ENCODE measurements at regions not wholly inside any gene's neighbourhood (a gene's known extent, or its start where the extent isn't known, plus 50 kb on each side); places are given as distances from the start of the nearest gene placed in this dataset.
A peak's percentile ranks its signal among the peaks of the same experiment; 100 is the strongest.

- H3K27ac ChIP-seq, result no peak overlapping the region
- DNase-seq (ENCODE audit: low read depth, low spot score), result no peak
Observed at GRCh38 chr3:124419303-124419702, 310.9 kb upstream of the UMPS start.

GRCh38 chr3:124420392-124420791 lies 309.9 kb upstream of the UMPS start:
- no peak overlapping the region for H3K27ac ChIP-seq
- no peak for DNase-seq (ENCODE audit: low read depth, low spot score)

GRCh38 chr3:124422805-124423204 lies 307.4 kb upstream of the UMPS start:
- no peak for DNase-seq (ENCODE audit: low read depth, low spot score)
- H3K27ac ChIP-seq, result no peak overlapping the region

- no peak overlapping the region for H3K27ac ChIP-seq
- DNase-seq (ENCODE audit: low read depth, low spot score), result no peak
Observed at GRCh38 chr3:124424396-124424795, 305.9 kb upstream of the UMPS start.

GRCh38 chr3:124425972-124426371 lies 304.3 kb upstream of the UMPS start:
- H3K27ac ChIP-seq, result no peak overlapping the region
- DNase-seq (ENCODE audit: low read depth, low spot score), result no peak

DNA sequence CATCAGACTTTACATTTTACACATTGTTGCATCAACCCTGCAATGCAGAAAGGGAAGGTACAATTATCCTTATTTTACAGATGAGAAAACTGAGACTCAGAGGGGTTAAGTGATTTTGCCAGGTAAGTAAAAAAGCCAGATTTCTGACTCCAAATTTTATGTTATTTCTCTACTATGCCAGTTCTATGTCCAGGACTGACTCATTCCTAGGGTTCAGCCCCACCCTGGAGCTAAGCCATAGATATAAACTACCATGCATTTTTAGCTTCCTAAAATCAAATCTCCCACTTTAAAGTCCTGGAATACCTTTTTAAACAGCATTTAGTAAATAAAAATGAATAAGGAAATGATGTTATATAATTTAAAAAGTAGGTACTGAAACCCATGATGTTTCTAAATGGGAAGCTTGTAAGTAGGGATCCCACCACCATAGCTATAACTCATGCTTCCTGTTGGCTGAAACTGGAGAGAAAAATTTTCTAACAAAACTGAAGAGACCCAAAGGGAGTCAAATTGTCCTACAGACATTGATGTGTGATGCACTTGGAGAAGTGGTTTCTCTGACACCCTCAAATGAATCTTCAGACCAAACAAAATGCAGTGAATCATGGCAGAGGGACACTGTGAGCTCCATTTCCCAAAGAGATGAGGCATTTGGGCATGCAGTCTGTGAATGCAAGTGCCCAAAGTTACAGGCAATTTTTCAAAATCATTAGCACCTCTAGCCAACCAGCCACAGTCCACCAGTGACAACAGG lies 301.7 kb upstream of the UMPS start:
- no peak for DNase-seq (ENCODE audit: low read depth, low spot score)
- H3K27ac ChIP-seq, result peak overlapping the region; percentile 2

DNA sequence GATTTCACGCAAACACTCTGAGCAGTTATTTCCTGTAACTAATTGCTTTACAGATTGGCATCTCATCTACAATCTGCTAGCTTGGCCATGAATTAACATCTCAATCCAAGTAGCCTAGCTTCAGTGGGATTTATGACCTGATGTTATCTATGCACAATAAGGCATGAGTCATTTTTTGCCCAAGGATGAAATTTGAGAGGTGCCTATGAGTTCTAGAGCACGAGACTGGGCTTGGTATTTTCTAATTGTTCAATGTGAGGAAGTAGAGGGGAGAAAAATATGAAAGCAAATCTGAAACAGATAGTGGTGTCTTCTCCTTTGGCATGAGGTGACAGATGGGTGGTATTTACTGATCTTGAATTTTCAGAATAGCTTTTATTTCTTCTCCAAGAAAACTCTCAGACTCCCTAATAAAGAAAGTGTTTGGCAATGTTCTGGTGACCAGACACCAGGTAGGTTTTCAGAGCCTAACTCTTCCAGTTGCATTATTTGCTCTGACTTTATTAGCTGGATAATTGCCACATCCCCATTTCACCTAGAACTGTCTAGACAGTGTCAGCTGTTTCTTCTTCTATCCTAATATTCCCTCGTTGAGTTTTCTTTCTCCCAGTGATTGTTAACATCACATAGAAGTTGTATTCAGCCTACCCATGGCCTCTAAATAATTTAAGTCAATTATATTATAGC lies 301.0 kb upstream of the UMPS start:
- peak overlapping the region; percentile 2 for H3K27ac ChIP-seq
- DNase-seq (ENCODE audit: low read depth, low spot score), result peak; percentile 34

GRCh38 chr3:124431331-124431994 lies 298.8 kb upstream of the UMPS start:
- no peak for DNase-seq (ENCODE audit: low read depth, low spot score)
- no peak overlapping the region for H3K27ac ChIP-seq

DNA sequence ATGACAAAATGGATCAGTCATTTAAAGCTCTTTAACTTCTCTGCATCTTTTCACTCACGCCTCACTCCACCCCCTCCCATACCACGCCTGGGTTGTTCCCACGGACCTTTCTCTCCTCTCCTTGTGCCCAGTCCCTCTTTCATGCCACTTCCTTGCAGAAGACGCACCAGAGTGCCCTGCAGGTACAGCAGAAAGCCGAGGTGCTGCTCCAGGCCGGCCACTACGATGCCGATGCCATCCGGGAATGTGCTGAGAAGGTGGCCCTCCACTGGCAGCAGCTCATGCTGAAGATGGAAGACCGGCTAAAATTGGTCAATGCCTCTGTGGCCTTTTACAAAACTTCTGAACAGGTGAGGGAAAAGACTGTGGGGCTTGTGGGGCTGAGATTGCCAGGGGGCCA lies 296.1 kb upstream of the UMPS start:
- H3K27ac ChIP-seq, result no peak overlapping the region
- DNase-seq (ENCODE audit: low read depth, low spot score), result no peak

DNA sequence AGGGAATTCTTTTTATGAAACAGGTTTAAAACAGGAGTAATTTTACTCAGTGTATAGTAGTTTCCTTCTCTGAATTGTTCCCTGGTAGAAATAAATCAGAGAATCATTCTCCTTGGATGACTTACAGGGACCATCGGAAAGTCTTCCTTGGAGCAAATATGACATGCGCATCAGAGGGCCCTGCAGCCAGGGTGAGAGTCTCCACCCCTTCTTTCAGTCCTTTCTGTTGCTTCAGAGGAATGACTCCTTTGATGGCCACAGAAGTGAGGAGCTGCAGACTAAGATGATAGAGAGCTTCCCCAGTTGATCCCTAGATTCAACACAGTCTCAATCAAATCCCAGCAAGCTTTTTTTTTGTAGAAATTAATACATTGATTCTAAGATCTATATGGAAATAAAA lies 294.8 kb upstream of the UMPS start:
- DNase-seq (ENCODE audit: low read depth, low spot score), result no peak
- no peak overlapping the region for H3K27ac ChIP-seq

DNA sequence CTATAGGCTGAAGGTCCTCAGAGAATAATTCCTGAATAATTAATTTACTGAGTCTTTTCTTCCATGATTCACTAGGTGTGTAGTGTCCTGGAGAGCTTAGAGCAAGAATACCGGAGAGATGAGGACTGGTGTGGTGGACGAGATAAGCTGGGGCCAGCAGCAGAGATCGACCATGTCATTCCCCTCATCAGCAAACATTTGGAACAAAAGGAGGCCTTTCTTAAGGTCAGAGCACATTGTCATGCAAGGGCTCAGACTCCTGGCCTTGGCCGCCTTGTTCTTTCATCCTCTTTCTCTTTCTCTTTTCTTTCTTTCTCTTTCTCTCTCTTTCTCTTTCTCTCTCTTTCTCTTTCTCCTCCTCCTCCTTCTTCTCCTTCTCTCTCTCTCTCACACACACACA lies 291.4 kb upstream of the UMPS start:
- no peak overlapping the region for H3K27ac ChIP-seq
- no peak for DNase-seq (ENCODE audit: low read depth, low spot score)

DNA sequence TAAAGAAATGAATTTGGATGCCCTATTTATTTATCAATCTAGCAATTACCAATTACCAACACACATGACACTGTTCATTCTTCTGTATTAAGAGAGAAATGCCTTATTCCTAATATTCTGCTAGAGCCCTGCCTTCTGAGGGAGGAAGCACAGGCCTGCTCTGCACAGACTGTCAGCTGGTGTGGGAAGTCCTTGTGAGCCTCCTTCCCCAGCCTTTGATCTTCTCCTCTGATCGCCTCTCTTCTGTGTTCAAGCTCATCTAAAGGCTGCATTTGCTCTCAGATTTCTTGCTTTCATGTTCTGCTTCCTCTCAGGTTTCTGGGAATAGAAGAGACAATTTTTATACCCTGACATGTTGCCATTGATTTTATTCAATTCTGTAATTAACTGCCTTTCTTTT lies 290.6 kb upstream of the UMPS start:
- H3K27ac ChIP-seq, result no peak overlapping the region
- no peak for DNase-seq (ENCODE audit: low read depth, low spot score)

DNA sequence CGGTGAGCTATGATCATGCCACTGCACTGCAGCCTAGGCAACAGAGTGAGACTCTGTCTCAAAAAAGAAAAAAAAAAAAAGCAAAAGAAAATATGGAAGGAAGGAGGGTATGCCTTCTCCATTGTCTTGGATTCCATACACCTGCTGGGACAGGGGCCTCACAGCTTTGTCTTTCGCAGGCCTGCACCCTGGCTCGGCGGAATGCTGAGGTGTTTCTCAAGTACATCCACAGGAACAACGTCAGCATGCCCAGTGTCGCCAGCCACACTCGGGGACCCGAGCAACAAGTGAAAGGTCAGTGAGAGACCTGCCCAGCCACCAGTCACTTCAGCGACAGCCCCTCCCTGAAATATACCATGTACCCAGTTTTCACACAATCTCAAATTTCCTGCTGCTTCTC lies 288.5 kb upstream of the UMPS start:
- no peak overlapping the region for H3K27ac ChIP-seq
- no peak for DNase-seq (ENCODE audit: low read depth, low spot score)

- no peak for DNase-seq (ENCODE audit: low read depth, low spot score)
- no peak overlapping the region for H3K27ac ChIP-seq
Observed at GRCh38 chr3:124442463-124442862, 287.8 kb upstream of the UMPS start.

DNA sequence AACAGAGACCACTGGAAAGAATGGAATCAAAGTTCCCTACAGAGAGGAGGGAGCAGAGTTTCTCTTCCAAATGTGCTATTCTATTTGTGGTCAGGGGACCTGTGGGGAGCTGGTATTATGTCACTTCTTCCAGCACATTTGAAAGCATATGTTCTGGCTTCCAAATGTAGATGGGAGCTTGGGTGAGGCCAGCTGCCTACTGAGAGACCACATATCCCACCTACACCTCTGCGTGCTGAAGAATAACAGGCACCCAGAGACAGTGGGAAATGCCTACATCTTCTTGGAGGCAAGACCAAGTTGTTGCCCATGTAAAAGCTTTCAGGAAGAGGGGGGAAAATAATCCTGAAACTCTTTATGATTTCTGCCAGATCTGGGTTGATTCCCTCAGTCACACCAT lies 286.8 kb upstream of the UMPS start:
- no peak for DNase-seq (ENCODE audit: low read depth, low spot score)
- H3K27ac ChIP-seq, result no peak overlapping the region

DNA sequence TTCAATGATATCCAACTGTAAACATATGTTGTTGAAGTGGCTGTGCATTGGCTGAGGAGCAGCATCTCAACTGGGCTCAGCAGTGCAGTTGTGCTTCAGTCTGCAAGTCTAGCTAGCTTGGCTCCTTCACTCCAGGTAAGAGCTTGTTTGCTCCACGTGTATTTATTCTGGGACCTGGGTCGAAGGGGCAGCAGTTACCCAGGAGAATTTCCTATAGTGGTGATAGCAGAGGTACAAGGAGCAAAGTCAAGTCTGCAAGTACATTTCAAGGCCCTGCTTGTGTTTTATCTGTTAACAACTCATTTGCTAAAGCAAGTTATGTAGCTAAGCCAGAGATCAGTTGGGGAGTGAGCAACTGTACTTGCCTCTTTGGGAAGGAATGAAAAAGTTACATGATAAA lies 286.2 kb upstream of the UMPS start:
- no peak for DNase-seq (ENCODE audit: low read depth, low spot score)
- H3K27ac ChIP-seq, result no peak overlapping the region

- H3K27ac ChIP-seq, result no peak overlapping the region
- DNase-seq (ENCODE audit: low read depth, low spot score), result no peak
Observed at GRCh38 chr3:124444896-124445295, 285.4 kb upstream of the UMPS start.

GRCh38 chr3:124447845-124448244 lies 282.4 kb upstream of the UMPS start:
- DNase-seq (ENCODE audit: low read depth, low spot score), result no peak

GRCh38 chr3:124448954-124449353 lies 281.3 kb upstream of the UMPS start:
- DNase-seq (ENCODE audit: low read depth, low spot score), result no peak
- H3K27ac ChIP-seq, result no peak overlapping the region

More at GRCh38 chr3:124447845-124448244, 282.4 kb upstream of the UMPS start:
- no peak overlapping the region for H3K27ac ChIP-seq

DNA sequence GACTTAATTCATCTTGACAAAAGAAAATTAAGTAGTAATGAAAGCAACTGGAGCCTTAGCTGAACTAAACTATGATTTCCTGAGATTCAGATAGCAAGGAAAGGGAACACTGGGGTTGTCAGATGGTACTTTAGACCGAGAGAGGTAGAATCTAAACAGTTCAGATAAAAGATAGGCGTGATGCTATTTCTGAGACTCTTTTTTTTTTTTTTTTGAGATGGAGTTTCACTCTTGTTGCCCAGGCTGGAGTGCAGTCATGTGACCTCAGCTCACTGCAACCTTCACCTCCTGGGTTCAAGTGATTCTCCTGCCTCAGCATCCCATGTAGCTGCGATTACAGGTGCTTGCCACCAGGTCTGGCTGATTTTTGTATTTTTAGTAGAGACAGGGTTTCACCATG lies 279.9 kb upstream of the UMPS start:
- DNase-seq (ENCODE audit: low read depth, low spot score), result no peak

GRCh38 chr3:124451630-124452317 lies 278.5 kb upstream of the UMPS start:
- no peak for DNase-seq (ENCODE audit: low read depth, low spot score)

More for the DNA sequence above, 279.9 kb upstream of the UMPS start:
- no peak overlapping the region for H3K27ac ChIP-seq

More at GRCh38 chr3:124451630-124452317, 278.5 kb upstream of the UMPS start:
- no peak overlapping the region for H3K27ac ChIP-seq

Measured in epithelial cell of prostate (primary cell).